Stimulated activated naive CD8-positive, alpha-beta T cell treated with anti-CD3 and anti-CD28 coated beads, Interleukin-15, Interleukin-2, amounts not matched to agents 100 U/mL and 50 U/mL, for 24 hours (primary cell): ENCODE measurements at regions not wholly inside any gene's neighbourhood (a gene's known extent, or its start where the extent isn't known, plus 50 kb on each side); places are given as distances from the start of the nearest gene placed in this dataset.

Source experiments
- ATAC-seq: fragments of 150-1000 bp; cut with Tn5 transposase; one replicate; pipeline ENCODE4 v1.10.0; 2021
- DNase-seq: peaks from one replicate; pipeline ENCODE4 v3.0.0; 2021

DNA sequence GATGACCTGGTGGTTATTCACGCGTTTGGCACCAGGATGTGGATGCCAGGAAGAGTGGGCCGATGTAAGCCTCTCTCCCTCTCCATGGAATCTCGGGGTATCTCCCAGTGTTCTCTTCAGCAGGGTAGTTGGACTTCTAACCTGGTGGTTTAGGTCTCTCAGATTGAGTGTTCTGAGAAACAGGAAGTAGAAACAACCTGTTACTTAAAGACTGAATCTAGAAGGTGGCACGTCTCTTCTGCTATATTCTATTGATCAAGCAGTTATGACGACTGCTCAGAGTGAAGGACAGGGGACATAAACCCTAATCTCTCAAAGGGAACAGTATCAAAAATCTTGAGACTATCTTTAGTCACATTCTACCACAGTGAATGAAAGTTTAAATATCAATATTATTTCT, 918.7 kb upstream of the PIK3C3 start:
- ATAC-seq, result no peak

GRCh38 chr18:41034413-41034812, 920.6 kb upstream of the PIK3C3 start:
- no peak for DNase-seq

More for the DNA sequence above, 918.7 kb upstream of the PIK3C3 start:
- no peak for DNase-seq

GRCh38 chr18:41025666-41026065, 929.4 kb upstream of the PIK3C3 start:
- no peak for ATAC-seq
- DNase-seq, result no peak

More at GRCh38 chr18:41034413-41034812, 920.6 kb upstream of the PIK3C3 start:
- no peak for ATAC-seq

GRCh38 chr18:41024792-41025191, 930.2 kb upstream of the PIK3C3 start:
- DNase-seq (no peak), ATAC-seq (no peak)

- no peak for ATAC-seq
- DNase-seq, result no peak
These were observed 932.5 kb upstream of the PIK3C3 start for GRCh38 chr18:41022484-41022883.

GRCh38 chr18:41021089-41021488, 933.9 kb upstream of the PIK3C3 start:
- ATAC-seq, result no peak
- no peak for DNase-seq

- ATAC-seq (no peak), DNase-seq (no peak)
These were observed 942.8 kb upstream of the PIK3C3 start for GRCh38 chr18:41012194-41012593.

- DNase-seq, result no peak
- no peak for ATAC-seq
These were observed 945.1 kb upstream of the PIK3C3 start for GRCh38 chr18:41009926-41010325.

DNA sequence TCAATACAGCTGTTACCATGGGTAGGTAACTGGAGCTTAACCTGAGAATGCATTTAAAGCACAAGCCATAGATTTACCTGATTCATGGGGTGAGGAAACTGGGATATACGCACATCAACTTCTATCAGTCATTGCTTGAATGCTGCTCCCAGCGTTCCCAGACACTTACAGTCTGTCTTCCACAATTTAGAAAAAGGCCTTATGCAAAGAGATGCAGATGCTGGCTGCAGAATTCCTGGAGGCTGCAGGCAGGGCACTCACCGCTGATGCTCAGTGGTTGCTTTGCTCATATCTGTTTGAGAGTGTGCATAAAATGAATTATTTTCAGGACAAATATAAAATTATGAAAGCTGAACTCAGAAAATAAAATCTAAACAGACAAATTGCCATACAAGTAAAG, 950.7 kb upstream of the PIK3C3 start:
- DNase-seq, result no peak
- ATAC-seq, result no peak

GRCh38 chr18:40995529-40995928, 959.5 kb upstream of the PIK3C3 start:
- DNase-seq, result no peak
- ATAC-seq, result no peak

- no peak for DNase-seq
- no peak for ATAC-seq
These were observed 961.7 kb upstream of the PIK3C3 start for GRCh38 chr18:40993363-40993762.

- DNase-seq (no peak), ATAC-seq (no peak)
These were observed 967.5 kb upstream of the PIK3C3 start for GRCh38 chr18:40987581-40987980.

DNA sequence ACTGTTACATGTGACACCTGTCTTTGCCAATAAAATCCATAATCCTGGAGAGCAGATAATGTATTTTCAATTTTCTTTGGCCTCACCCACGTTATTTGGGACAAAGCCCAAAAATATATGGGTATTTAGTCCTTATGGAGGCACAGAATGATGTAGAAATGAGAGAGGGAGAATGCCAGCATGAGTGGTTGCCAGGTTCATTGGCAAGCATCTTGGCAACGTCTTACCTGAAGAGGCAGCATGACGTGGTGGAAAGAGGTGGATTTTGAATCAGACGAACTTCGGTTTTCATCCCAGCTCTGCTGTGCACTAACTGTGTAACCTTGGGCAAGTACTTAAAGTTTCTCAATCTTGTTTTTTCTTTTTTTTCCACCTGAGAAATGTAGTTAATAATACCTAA, 969.6 kb upstream of the PIK3C3 start:
- ATAC-seq (no peak), DNase-seq (no peak)

GRCh38 chr18:40984856-40985255, 970.2 kb upstream of the PIK3C3 start:
- DNase-seq, result no peak
- ATAC-seq, result no peak

DNA sequence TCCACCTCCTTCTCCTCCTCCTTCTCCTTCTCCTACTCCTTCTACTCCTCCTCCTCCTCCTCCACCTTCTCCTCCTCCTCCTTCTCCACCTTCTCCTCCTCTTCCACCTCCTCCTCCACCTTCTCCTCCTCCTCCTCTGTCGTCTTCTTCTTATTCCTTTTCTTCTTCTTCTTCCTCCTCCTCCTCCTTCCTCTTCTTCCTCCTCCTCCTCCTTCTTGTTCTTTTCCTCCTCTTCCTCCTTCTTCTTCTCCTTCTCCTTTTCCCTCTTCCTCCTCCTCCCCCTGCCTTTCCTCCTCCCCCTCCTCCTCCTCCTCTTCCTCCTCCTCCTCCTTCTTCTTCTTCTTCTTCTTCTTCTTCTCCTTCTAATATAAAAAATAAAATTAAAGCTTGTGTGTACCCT, 971.2 kb upstream of the PIK3C3 start:
- no peak for DNase-seq

DNA sequence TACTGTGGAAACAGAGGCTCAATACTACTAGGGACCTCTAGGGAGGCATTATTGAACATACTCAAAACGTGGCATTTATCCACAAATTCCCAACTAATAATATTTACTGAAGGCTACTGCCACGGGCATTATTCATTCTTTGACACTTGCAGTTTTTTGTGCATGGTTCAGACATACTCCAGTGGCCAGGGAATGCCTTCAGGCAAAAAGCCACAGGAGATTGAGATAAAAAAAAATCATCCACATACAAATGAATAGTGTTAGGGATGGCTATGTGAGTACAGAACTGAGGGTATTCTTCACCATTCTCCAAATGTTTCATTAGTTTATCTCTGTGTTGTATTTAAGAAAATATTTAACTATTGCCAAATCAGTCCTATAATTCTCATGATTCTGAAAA, 974.9 kb upstream of the PIK3C3 start:
- DNase-seq (no peak), ATAC-seq (no peak)

More for the DNA sequence above, 971.2 kb upstream of the PIK3C3 start:
- no peak for ATAC-seq

- no peak for DNase-seq
- ATAC-seq, result no peak
These were observed 979.0 kb upstream of the PIK3C3 start for GRCh38 chr18:40976050-40976449.

DNA sequence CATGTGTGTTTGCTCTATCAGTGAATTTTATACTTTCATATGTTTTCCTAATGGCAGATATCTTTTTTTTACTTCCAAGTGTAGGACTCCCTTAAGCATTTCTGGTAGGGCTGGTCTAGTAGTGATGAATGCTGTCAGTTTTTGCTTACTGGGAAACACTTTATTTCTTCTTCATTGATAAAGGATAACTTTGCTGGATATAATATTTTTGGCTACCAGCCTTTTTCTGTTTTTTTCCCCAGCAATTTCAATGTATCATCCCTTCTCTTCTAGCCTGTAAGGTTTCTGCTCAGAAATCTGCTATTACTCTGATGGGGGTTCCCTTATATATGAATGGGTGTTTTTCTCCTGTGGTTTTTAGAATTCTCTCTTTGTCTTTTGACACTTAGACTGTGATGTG, 980.6 kb upstream of the PIK3C3 start:
- ATAC-seq (no peak), DNase-seq (no peak)

- no peak for DNase-seq
These were observed 992.2 kb upstream of the PIK3C3 start for GRCh38 chr18:40962784-40963183.

GRCh38 chr18:40957533-40958070, 997.4 kb upstream of the PIK3C3 start:
- DNase-seq (no peak), ATAC-seq (no peak)

More at GRCh38 chr18:40962784-40963183, 992.2 kb upstream of the PIK3C3 start:
- ATAC-seq, result no peak

DNA sequence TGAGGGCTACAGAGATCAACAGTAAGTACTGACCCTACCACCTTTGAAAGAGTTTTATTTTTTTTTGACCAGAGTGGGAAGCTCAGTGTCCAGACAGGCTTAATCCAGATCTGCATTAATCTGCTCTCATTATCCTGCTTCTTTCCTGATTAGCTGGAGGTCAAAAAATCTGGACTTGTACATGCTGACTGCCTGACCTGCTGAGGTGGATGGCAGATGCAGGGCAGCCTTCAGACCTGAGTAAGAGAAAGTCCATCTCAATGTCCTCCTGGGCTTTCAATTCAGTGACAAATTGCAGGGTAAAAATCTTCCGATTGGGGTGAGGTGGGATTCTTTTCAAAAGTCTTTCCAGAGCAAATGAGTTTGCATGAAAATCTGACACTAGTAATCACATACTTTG, 998.8 kb upstream of the PIK3C3 start:
- DNase-seq, result no peak
- ATAC-seq, result no peak

GRCh38 chr18:40955351-40955750, 999.7 kb upstream of the PIK3C3 start:
- ATAC-seq (no peak), DNase-seq (no peak)

DNA sequence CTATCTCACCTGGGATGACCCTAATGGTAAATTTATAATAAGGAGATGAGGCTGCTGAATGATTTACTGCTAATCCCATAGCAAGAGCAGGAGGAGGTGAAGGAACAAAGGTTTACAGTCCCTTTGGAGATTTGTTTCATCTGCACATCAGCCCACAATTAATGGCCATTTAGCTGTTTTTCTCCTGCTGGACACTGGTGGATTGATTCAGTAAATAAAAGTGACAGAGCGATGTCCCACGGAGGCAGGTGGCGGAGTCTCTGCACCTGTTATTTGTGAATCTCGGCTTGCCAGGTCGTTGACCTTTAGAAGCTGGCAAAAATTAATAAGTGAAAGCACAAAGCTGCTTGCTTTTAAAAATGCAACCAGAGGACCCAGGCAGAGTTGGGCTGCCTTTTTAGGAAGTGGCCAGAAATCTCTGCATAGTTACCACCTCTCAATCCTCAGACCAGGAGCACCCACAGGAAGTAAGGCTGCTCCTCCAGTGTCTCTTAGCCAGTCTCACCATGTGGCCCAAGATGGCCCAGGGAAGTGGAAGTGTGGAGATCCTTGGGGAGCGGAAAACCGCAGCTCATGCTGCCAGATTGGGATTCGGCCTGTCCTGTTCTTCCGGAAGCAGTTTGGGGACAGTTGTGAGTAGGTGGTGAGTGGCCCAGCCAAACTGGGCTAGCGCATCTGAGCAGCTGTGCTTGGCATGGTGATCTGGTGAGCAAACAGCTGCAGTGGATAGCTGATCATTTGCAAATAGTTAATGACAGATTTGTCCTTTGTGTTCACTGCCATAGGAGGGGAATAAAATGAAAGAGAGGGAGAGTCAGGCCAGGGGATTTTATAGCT, 1005.7 kb upstream of the PIK3C3 start:
- ATAC-seq (no peak), DNase-seq (no peak)

GRCh38 chr18:40944576-40944975, 1010.5 kb upstream of the PIK3C3 start:
- DNase-seq (no peak), ATAC-seq (no peak)
